Fibroblast of lung (primary cell): ENCODE measurements at regions not wholly inside any gene's neighbourhood (a gene's known extent, or its start where the extent isn't known, plus 50 kb on each side); places are given as distances from the start of the nearest gene placed in this dataset.

Source experiments
- CTCF ChIP-seq, 2 donors: IDR thresholded peaks in 1 of 2; conservative IDR thresholded peaks in 1 of 2; 1 replicate in 1 of 2; 2 replicates in 1 of 2; pipeline ENCODE4 v1.5.1; 2011 to 2012; ENCODE audit warnings: low read length in 2 of 2, control low read depth in 1 of 2, inconsistent platforms in 1 of 2, low read depth in 1 of 2, mild to moderate bottlenecking in 1 of 2
- EZH2 ChIP-seq: IDR thresholded peaks from 2 replicates; pipeline ENCODE4 v1.5.1; 2012; ENCODE audit warnings: low read length, control low read depth, mild to moderate bottlenecking; ENCODE audit errors: missing control alignments

GRCh38 chr3:130831719-130832400 lies 62.0 kb upstream of the ATP2C1 start:
- TF ChIP-seq CTCF (conservative IDR thresholded peaks at IDR 0.05 in 1 of 2, IDR thresholded peaks at IDR 0.05 in 1 of 2; ENCODE audit: low read depth in 1 of 2, low read length in 2 of 2) (no peak), EZH2 (no peak)
